K562 (cell line): ENCODE measurements at regions not wholly inside any gene's neighbourhood (a gene's known extent, or its start where the extent isn't known, plus 50 kb on each side); places are given as distances from the start of the nearest gene placed in this dataset.

Experiments
- ATAC-seq: fragments of 200-7000 bp; cut with Tn5 transposase; 3 replicates; pipeline ENCODE4 v1.9.1; 2020; ENCODE audit warnings: moderate library complexity
- BruUV-seq: library from RNA; stranded (reverse); fragments of 400-500 nt; replicated peaks from 2 replicates; lab custom pipeline; 2021; lab: Mats Ljungman, UMichigan
- CTCF ChIA-PET: fragments of 300-600 bp; formaldehyde crosslinking; extraction: SDS; loops from one replicate; lab custom pipeline; 2021; ENCODE audit warnings: low intra/inter-chr PET ratio; lab: Yijun Ruan, JAX
- POLR2A ChIA-PET: fragments of 300-600, 350-650 bp; sonication (Branson Sonifier 250); formaldehyde crosslinking; extraction: SDS; loops from one replicate; lab custom pipeline; 2021; ENCODE audit warnings: antibody characterized with exemption, inconsistent platforms; lab: Yijun Ruan, JAX
- DNase-seq, 4 experiments: peaks; one replicate each; pipeline versions ENCODE4 v3.0.0 to v3.0.0-alpha.2; 2011 to 2018; ENCODE audit warnings: low spot score in 3 of 4, mixed read lengths in 3 of 4; ENCODE audit errors: extremely low read depth in 1 of 4
- FAIRE-seq: peaks from 2 replicates; lab custom pipeline; 2011; peaks lifted over from hg19 to GRCh38; lab: Jason Lieb, UNC
- H2AFZ ChIP-seq: 2 replicates; pipeline ENCODE4 v1.6.0; 2011; ENCODE audit warnings: low read depth, low read length, control low read depth, inconsistent platforms
- H3K27ac ChIP-seq: fragments of 200-600 bp; 3 replicates; pipeline ENCODE4 v1.8.0; 2011; ENCODE audit warnings: low read depth, mild to moderate bottlenecking, control low read depth, inconsistent platforms, low read length, moderate library complexity, mixed read lengths; ENCODE audit errors: extremely low read depth
- H3K27me3 ChIP-seq, 2 experiments: fragments of 300-600 bp in 1 of 2; 2 replicates in 1 of 2; 3 replicates in 1 of 2; pipeline versions ENCODE4 v1.6.0 to v1.8.0; 2011; ENCODE audit warnings: inconsistent platforms in 2 of 2, low read length in 2 of 2, mild to moderate bottlenecking in 1 of 2, mixed read lengths in 1 of 2, moderate library complexity in 1 of 2; ENCODE audit not compliant: control insufficient read depth in 2 of 2, insufficient read depth in 2 of 2
- H3K36me3 ChIP-seq: fragments of 300-600 bp; 3 replicates; pipeline ENCODE4 v1.8.0; 2011; ENCODE audit warnings: mild to moderate bottlenecking, low read length, inconsistent platforms; ENCODE audit not compliant: control insufficient read depth, insufficient read depth
- H3K4me1 ChIP-seq, 2 experiments: fragments of 200-600 bp in 1 of 2; replicated peaks in 1 of 2; 2 replicates in 1 of 2; 3 replicates in 1 of 2; pipeline versions ENCODE4 v1.5.1 to v1.8.0; 2011; ENCODE audit warnings: inconsistent platforms in 2 of 2, low read length in 2 of 2, mild to moderate bottlenecking in 1 of 2, mixed read lengths in 1 of 2, moderate library complexity in 1 of 2; ENCODE audit not compliant: control insufficient read depth in 2 of 2, insufficient read depth in 2 of 2
- H3K4me2 ChIP-seq: 2 replicates; pipeline ENCODE4 v1.6.1; 2011; ENCODE audit warnings: low read length, control low read depth, inconsistent platforms, mixed read lengths; ENCODE audit not compliant: insufficient read depth
- H3K4me3 ChIP-seq: fragments of 200-600 bp; sonication (generic), shearing (Covaris generic); 2 replicates; pipeline ENCODE4 v1.5.1; 2016; ENCODE audit warnings: control low read depth, inconsistent platforms
- H3K79me2 ChIP-seq: fragments of 200-600 bp; 3 replicates; pipeline ENCODE4 v1.8.0; 2011; ENCODE audit warnings: low read length, inconsistent platforms; ENCODE audit not compliant: control insufficient read depth, insufficient read depth
- H3K9ac ChIP-seq, 2 experiments: 2 replicates each; pipeline versions ENCODE4 v1.6.0 to v1.6.1; 2011; ENCODE audit warnings: low read depth in 2 of 2, low read length in 2 of 2, control low read depth in 1 of 2, inconsistent platforms in 1 of 2, mild to moderate bottlenecking in 1 of 2, mixed read lengths in 1 of 2; ENCODE audit not compliant: insufficient read depth in 1 of 2
- H3K9me1 ChIP-seq: one replicate; pipeline ENCODE4 v1.6.0; 2011; ENCODE audit warnings: inconsistent platforms, mild to moderate bottlenecking, low read length, moderate library complexity; ENCODE audit not compliant: control insufficient read depth, insufficient read depth
- H3K9me3 ChIP-seq: replicated peaks from 2 replicates; pipeline ENCODE4 v1.5.1; 2011; ENCODE audit warnings: low read depth, low read length, inconsistent platforms; ENCODE audit not compliant: control insufficient read depth, insufficient read depth
- H4K20me1 ChIP-seq: replicated peaks from 2 replicates; pipeline ENCODE4 v1.6.1; 2011; ENCODE audit warnings: low read length, inconsistent platforms, mixed read lengths; ENCODE audit not compliant: control insufficient read depth, insufficient read depth
- WGBS: fragments of 100-300 bp; shearing (Covaris generic); methylation state at CpG from one replicate; pipeline ENCODE4 v1.1.6; 2016; ENCODE audit warnings: low coverage, mixed read lengths; ENCODE audit not compliant: insufficient coverage; ENCODE audit errors: missing lambda C conversion rate; 5-methylcytosine and 5-hydroxymethylcytosine counted together
- in situ Hi-C: fragments of 300-500 bp; cut with MboI; formaldehyde crosslinking; loops from 4 replicates; pipeline ENCODE4 v1.15.0; 2018; ENCODE audit warnings: inconsistent platforms, mixed read lengths
- intact Hi-C: fragments of 100-400 bp; cut with micrococcal nuclease; formaldehyde crosslinking; loops from 2 replicates; pipeline ENCODE4 v1.14.2; 2022
- TF ChIP-seq, protein P1 (sequence below), 3 experiments: IDR thresholded peaks in 2 of 3; conservative IDR thresholded peaks in 1 of 3; 2 replicates each; pipeline ENCODE4 v1.5.1; 2011 to 2012; ENCODE audit warnings: low read length in 3 of 3, mild to moderate bottlenecking in 3 of 3, control low read depth in 2 of 3, improper control_type of control experiment in 1 of 3, inconsistent platforms in 1 of 3, low read depth in 1 of 3, mixed read lengths in 1 of 3, moderate library complexity in 1 of 3; ENCODE audit not compliant: insufficient read depth in 2 of 3
- TF ChIP-seq, protein P2 (sequence below): fragments of 450-650 bp; formaldehyde crosslinking; IDR thresholded peaks from 2 replicates; pipeline ENCODE4 v1.4.0; 2020; ENCODE audit warnings: mild to moderate bottlenecking, mixed read lengths

DNA sequence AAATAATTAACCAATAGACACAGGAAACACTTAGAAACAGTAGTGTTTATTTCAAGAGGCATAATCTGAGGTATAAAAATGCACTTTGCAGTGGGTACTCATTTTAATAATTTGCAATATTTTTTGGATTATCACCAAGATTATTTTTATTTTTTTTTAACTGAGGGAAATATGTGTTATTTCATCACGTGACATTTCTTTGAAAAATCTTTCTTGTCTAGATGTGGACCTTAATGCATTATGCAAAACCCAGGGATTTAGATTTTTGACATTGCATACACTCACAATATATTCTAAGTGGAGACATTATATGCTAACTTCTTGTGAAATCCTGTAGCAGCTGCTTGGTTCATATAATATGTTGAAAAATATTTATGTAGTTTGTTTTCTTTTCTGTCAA, 260.4 kb upstream of the MEIS2 start:
- TF ChIP-seq, protein P1, sequence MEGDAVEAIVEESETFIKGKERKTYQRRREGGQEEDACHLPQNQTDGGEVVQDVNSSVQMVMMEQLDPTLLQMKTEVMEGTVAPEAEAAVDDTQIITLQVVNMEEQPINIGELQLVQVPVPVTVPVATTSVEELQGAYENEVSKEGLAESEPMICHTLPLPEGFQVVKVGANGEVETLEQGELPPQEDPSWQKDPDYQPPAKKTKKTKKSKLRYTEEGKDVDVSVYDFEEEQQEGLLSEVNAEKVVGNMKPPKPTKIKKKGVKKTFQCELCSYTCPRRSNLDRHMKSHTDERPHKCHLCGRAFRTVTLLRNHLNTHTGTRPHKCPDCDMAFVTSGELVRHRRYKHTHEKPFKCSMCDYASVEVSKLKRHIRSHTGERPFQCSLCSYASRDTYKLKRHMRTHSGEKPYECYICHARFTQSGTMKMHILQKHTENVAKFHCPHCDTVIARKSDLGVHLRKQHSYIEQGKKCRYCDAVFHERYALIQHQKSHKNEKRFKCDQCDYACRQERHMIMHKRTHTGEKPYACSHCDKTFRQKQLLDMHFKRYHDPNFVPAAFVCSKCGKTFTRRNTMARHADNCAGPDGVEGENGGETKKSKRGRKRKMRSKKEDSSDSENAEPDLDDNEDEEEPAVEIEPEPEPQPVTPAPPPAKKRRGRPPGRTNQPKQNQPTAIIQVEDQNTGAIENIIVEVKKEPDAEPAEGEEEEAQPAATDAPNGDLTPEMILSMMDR (IDR thresholded peaks at IDR 0.05 in 2 of 3, conservative IDR thresholded peaks at IDR 0.05 in 1 of 3; ENCODE audit: insufficient read depth in 2 of 3, low read depth in 1 of 3, low read length in 3 of 3): no peak
- TF ChIP-seq, protein P2, sequence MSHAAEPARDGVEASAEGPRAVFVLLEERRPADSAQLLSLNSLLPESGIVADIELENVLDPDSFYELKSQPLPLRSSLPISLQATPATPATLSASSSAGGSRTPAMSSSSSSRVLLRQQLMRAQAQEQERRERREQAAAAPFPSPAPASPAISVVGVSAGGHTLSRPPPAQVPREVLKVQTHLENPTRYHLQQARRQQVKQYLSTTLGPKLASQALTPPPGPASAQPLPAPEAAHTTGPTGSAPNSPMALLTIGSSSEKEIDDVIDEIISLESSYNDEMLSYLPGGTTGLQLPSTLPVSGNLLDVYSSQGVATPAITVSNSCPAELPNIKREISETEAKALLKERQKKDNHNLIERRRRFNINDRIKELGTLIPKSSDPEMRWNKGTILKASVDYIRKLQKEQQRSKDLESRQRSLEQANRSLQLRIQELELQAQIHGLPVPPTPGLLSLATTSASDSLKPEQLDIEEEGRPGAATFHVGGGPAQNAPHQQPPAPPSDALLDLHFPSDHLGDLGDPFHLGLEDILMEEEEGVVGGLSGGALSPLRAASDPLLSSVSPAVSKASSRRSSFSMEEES (CRISPR knock-in tag): peak; percentile 82
- ChIA-PET CTCF (no interaction called here), POLR2A (no interaction called here)
- H3K4me1 ChIP-seq: no peaks in the 10 kb centered on the region
- no peak overlapping the region for H3K4me2 ChIP-seq
- no peak overlapping the region for H3K4me3 ChIP-seq
- WGBS: 0% methylated on average over 1 of the region's 1 CpG
- no peak overlapping the region for H3K27ac ChIP-seq
- H3K9me1 ChIP-seq: no peaks in the 10 kb centered on the region
- H3K9ac ChIP-seq: no peak overlapping the region
- no peaks in the 10 kb centered on the region; the same call in none of the 2 replicates for H3K9me3 ChIP-seq
- FAIRE-seq (no peak), DNase-seq (no peak), ATAC-seq (no peak)
- no TSS peak for BruUV-seq
- no peaks in the 10 kb centered on the region for H3K27me3 ChIP-seq
- intact Hi-C loops (no loop called here), in situ Hi-C loops (no loop called here)
- no peaks in the 10 kb centered on the region for H4K20me1 ChIP-seq
- no peak overlapping the region for H2AFZ ChIP-seq
- H3K79me2 ChIP-seq: no peaks in the 10 kb centered on the region
- H3K36me3 ChIP-seq: no peaks in the 10 kb centered on the region
